H1 (cell line): ENCODE measurements at regions not wholly inside any gene's neighbourhood (a gene's known extent, or its start where the extent isn't known, plus 50 kb on each side); places are given as distances from the start of the nearest gene placed in this dataset.

Experiments used
- CTCF ChIA-PET: fragments of 300-600 bp; sonication (Branson Sonifier 250); formaldehyde crosslinking; loops from one replicate; lab custom pipeline; 2021; ENCODE audit not compliant: partially characterized antibody; lab: Charles Lee
- POLR2A ChIA-PET: fragments of 300-600 bp; sonication (Branson Sonifier 250); formaldehyde crosslinking; loops from one replicate; lab custom pipeline; 2021; ENCODE audit warnings: inconsistent platforms; ENCODE audit not compliant: partially characterized antibody; lab: Charles Lee
- DNase-seq, 2 experiments: peaks; one replicate each; pipeline versions ENCODE4 v3.0.0 to v3.0.0-alpha.2; 2010 to 2022; ENCODE audit warnings: low spot score in 2 of 2, low read depth in 1 of 2, mixed read lengths in 1 of 2
- FAIRE-seq: peaks from 2 replicates; lab custom pipeline; 2011; peaks lifted over from hg19 to GRCh38; lab: Jason Lieb, UNC
- H2AFZ ChIP-seq: 2 replicates; pipeline ENCODE4 v1.8.1; 2012; ENCODE audit warnings: low read length, inconsistent platforms
- H2AK5ac ChIP-seq: 2 replicates; pipeline ENCODE4 v1.6.1; 2013; ENCODE audit warnings: low read depth, low read length
- H2BK120ac ChIP-seq: replicated peaks from 2 replicates; pipeline ENCODE3; 2013; ENCODE audit warnings: low read depth, low read length, inconsistent platforms
- H2BK12ac ChIP-seq: 2 replicates; pipeline ENCODE4 v1.6.1; 2013; ENCODE audit warnings: low read depth, low read length
- H2BK15ac ChIP-seq: 2 replicates; pipeline ENCODE4 v1.6.1; 2013; ENCODE audit warnings: low read length
- H2BK20ac ChIP-seq: 2 replicates; pipeline ENCODE4 v1.6.1; 2013; ENCODE audit warnings: low read length
- H2BK5ac ChIP-seq: 2 replicates; pipeline ENCODE4 v1.6.1; 2013; ENCODE audit warnings: low read depth, low read length
- H3K14ac ChIP-seq: 2 replicates; pipeline ENCODE4 v1.6.1; 2013; ENCODE audit warnings: inconsistent platforms; ENCODE audit not compliant: insufficient read length
- H3K18ac ChIP-seq: 2 replicates; pipeline ENCODE4 v1.6.1; 2013; ENCODE audit warnings: low read length; ENCODE audit errors: extremely low read depth
- H3K23ac ChIP-seq: 2 replicates; pipeline ENCODE4 v1.6.1; 2013; ENCODE audit warnings: inconsistent platforms; ENCODE audit not compliant: insufficient read length
- H3K23me2 ChIP-seq: 2 replicates; pipeline ENCODE4 v1.6.1; 2013; ENCODE audit warnings: low read depth, low read length
- H3K27ac ChIP-seq: 2 replicates; pipeline ENCODE4 v1.6.1; 2011; ENCODE audit warnings: low read depth, low read length, inconsistent platforms
- H3K27me3 ChIP-seq, 4 experiments: replicated peaks in 1 of 4; 1 replicate in 1 of 4; 2 replicates in 3 of 4; pipeline versions ENCODE4 v1.6.1 to v1.8.1; 2011 to 2013; ENCODE audit warnings: low read length in 3 of 4, mild to moderate bottlenecking in 3 of 4, inconsistent platforms in 2 of 4, mixed read lengths in 2 of 4, moderate library complexity in 1 of 4; ENCODE audit not compliant: control insufficient read depth in 3 of 4, insufficient read depth in 3 of 4; ENCODE audit errors: extremely low read depth in 1 of 4
- H3K36me3 ChIP-seq, 4 experiments: 2 replicates each; pipeline versions ENCODE4 v1.6.1 to v1.8.1; 2011 to 2013; ENCODE audit warnings: mild to moderate bottlenecking in 4 of 4, low read length in 3 of 4, moderate library complexity in 2 of 4, control low read depth in 1 of 4, inconsistent platforms in 1 of 4; ENCODE audit not compliant: insufficient read depth in 4 of 4, control insufficient read depth in 2 of 4
- H3K4ac ChIP-seq: replicated peaks from 2 replicates; pipeline ENCODE3; 2013; ENCODE audit warnings: low read length, low read depth, mixed read lengths, inconsistent platforms; ENCODE audit not compliant: insufficient read length
- H3K4me1 ChIP-seq, 4 experiments: replicated peaks in 1 of 4; 1 replicate in 1 of 4; 2 replicates in 3 of 4; pipeline versions ENCODE4 v1.6.1 to v1.8.1; 2011 to 2013; ENCODE audit warnings: low read length in 3 of 4, inconsistent platforms in 2 of 4, mixed read lengths in 1 of 4; ENCODE audit not compliant: insufficient read depth in 4 of 4, control insufficient read depth in 3 of 4
- H3K4me2 ChIP-seq, 2 experiments: 2 replicates each; pipeline versions ENCODE4 v1.6.1 to v1.8.1; 2011 to 2013; ENCODE audit warnings: low read depth in 2 of 2, low read length in 2 of 2, control low read depth in 1 of 2, inconsistent platforms in 1 of 2, mild to moderate bottlenecking in 1 of 2; ENCODE audit not compliant: insufficient read depth in 1 of 2
- H3K4me3 ChIP-seq, 4 experiments: fragments of 200-600, 300-600 bp in 1 of 4; sonication (generic), shearing (Covaris generic), sonication (Bioruptor Twin) in 1 of 4; 2 replicates each; pipeline versions ENCODE4 v1.5.1 to v1.8.1; 2011 to 2016; ENCODE audit warnings: low read length in 4 of 4, low read depth in 3 of 4, control low read depth in 2 of 4, inconsistent platforms in 2 of 4, mild to moderate bottlenecking in 2 of 4, mixed read lengths in 1 of 4, moderate library complexity in 1 of 4; ENCODE audit not compliant: insufficient read depth in 2 of 4; ENCODE audit errors: extremely low read depth in 1 of 4
- H3K56ac ChIP-seq: replicated peaks from 2 replicates; pipeline ENCODE3; 2013; ENCODE audit warnings: low read depth, mild to moderate bottlenecking, mixed read lengths, low read length, inconsistent platforms; ENCODE audit not compliant: insufficient read length
- H3K79me1 ChIP-seq: 2 replicates; pipeline ENCODE4 v1.6.1; 2013; ENCODE audit warnings: low read depth, low read length, control low read depth
- H3K79me2 ChIP-seq, 2 experiments: 2 replicates each; pipeline versions ENCODE4 v1.6.1 to v1.8.1; 2012 to 2013; ENCODE audit warnings: low read length in 2 of 2, mild to moderate bottlenecking in 2 of 2, inconsistent platforms in 1 of 2; ENCODE audit not compliant: insufficient read depth in 2 of 2, control insufficient read depth in 1 of 2
- H3K9ac ChIP-seq, 4 experiments: replicated peaks in 1 of 4; 1 replicate in 1 of 4; 2 replicates in 3 of 4; pipeline versions ENCODE4 v1.6.1 to v1.8.1; 2011 to 2013; ENCODE audit warnings: low read depth in 3 of 4, low read length in 3 of 4, control low read depth in 2 of 4, mild to moderate bottlenecking in 2 of 4, moderate library complexity in 2 of 4, inconsistent platforms in 1 of 4; ENCODE audit errors: extremely low read depth in 1 of 4
- H3K9me3 ChIP-seq, 2 experiments: 2 replicates each; pipeline versions ENCODE4 v1.6.1 to v1.8.1; 2012 to 2013; ENCODE audit warnings: mild to moderate bottlenecking in 2 of 2, moderate library complexity in 2 of 2, control low read depth in 1 of 2, inconsistent platforms in 1 of 2, low read depth in 1 of 2, low read length in 1 of 2, mixed read lengths in 1 of 2; ENCODE audit not compliant: insufficient read depth in 2 of 2
- H4K20me1 ChIP-seq, 2 experiments: replicated peaks in 1 of 2; 2 replicates each; pipeline versions ENCODE3 to v1.8.1; 2011 to 2013; ENCODE audit warnings: inconsistent platforms in 2 of 2, low read length in 2 of 2, mild to moderate bottlenecking in 1 of 2; ENCODE audit not compliant: insufficient read depth in 2 of 2, control insufficient read depth in 1 of 2
- H4K5ac ChIP-seq: 2 replicates; pipeline ENCODE4 v1.6.1; 2013; ENCODE audit warnings: low read length, low read depth, mixed read lengths, inconsistent platforms; ENCODE audit not compliant: insufficient read length
- H4K8ac ChIP-seq: 2 replicates; pipeline ENCODE4 v1.8.0; 2013; ENCODE audit warnings: mild to moderate bottlenecking, moderate library complexity, low read length, inconsistent platforms; ENCODE audit not compliant: insufficient read depth; ENCODE audit errors: extremely low read depth
- H4K91ac ChIP-seq: replicated peaks from 2 replicates; pipeline ENCODE3; 2013; ENCODE audit warnings: low read length, mixed read lengths, inconsistent platforms; ENCODE audit not compliant: insufficient read length
- BACH1 ChIP-seq: IDR thresholded peaks from 2 replicates; pipeline ENCODE4 v1.6.1; 2012; ENCODE audit warnings: low read length, improper control_type of control experiment
- EGR1 ChIP-seq: IDR thresholded peaks from 2 replicates; pipeline ENCODE4 v1.6.1; 2011; ENCODE audit warnings: low read depth, low read length, borderline replicate concordance
- EZH2 ChIP-seq: fragments of 200-600 bp; sonication (generic); IDR thresholded peaks from 2 replicates; pipeline ENCODE4 v1.7.1; 2012; ENCODE audit warnings: low read depth, mild to moderate bottlenecking, moderate library complexity, low read length, inconsistent platforms; ENCODE audit not compliant: severe bottlenecking
- GTF2F1 ChIP-seq: IDR thresholded peaks from 2 replicates; pipeline ENCODE4 v1.6.1; 2012; ENCODE audit warnings: low read depth, low read length, improper control_type of control experiment, borderline replicate concordance
- RXRA ChIP-seq: IDR thresholded peaks from 2 replicates; pipeline ENCODE4 v1.6.1; 2011; ENCODE audit warnings: low read depth, mild to moderate bottlenecking, low read length, moderate library complexity; ENCODE audit not compliant: insufficient read depth
- TEAD4 ChIP-seq: IDR thresholded peaks from 2 replicates; pipeline ENCODE4 v1.6.1; 2012; ENCODE audit warnings: low read depth, low read length, inconsistent platforms, mixed read lengths
- WGBS, 2 experiments: shearing (Covaris generic) in 1 of 2; methylation state at CpG; one replicate each; pipeline versions ENCODE4 v1.1.6 to v1.1.7; 2013 to 2015; ENCODE audit warnings: low lambda C conversion rate in 2 of 2, mixed read lengths in 2 of 2, inconsistent platforms in 1 of 2, low coverage in 1 of 2, missing lambda C conversion rate in 1 of 2; ENCODE audit not compliant: insufficient replicate concordance in 2 of 2, insufficient coverage in 1 of 2, insufficient read length in 1 of 2; ENCODE audit errors: extremely low coverage in 1 of 2, missing lambda C conversion rate in 1 of 2; 5-methylcytosine and 5-hydroxymethylcytosine counted together

GRCh38 chr9:17846948-17847655, 268.2 kb downstream of the SH3GL2 start:
- FAIRE-seq (no peak), DNase-seq (no peak)
- POLR2A ChIA-PET, result no interaction called here
- H3K56ac ChIP-seq, result no peak overlapping the region
- 83 to 100% methylated on average over 1 to 4 of the region's 4 CpGs for WGBS, 2 experiments
- H3K36me3 ChIP-seq, result no peaks in the 10 kb centered on the region
- H4K5ac ChIP-seq, result no peak overlapping the region
- no peak overlapping the region for H2BK5ac ChIP-seq
- no peak overlapping the region for H3K4ac ChIP-seq
- no peak overlapping the region for H3K4me2 ChIP-seq
- no peak overlapping the region for H4K8ac ChIP-seq
- no peak overlapping the region for H2BK12ac ChIP-seq
- peaks cover 0 to 3% (median 0%) of the 10 kb centered on the region in 4 experiments; a peak in 1 of 7 replicates for H3K4me1 ChIP-seq
- CTCF ChIA-PET, result interaction anchor here (0.7 to 1.9 kb wide), 3 partner anchors 9 to 102 kb away, joined by 3 to 4 read pairs (median 4); no protein-coding TSS in a partner anchor
- H3K27ac ChIP-seq, result no peak overlapping the region
- H3K23me2 ChIP-seq, result no peaks in the 10 kb centered on the region; the same call in 1 of the 2 replicates
- no peaks in the 10 kb centered on the region for H3K79me1 ChIP-seq
- H3K9ac ChIP-seq, result no peak overlapping the region
- no peaks in the 10 kb centered on the region for H3K79me2 ChIP-seq
- no peak overlapping the region for H2AFZ ChIP-seq
- H3K9me3 ChIP-seq, result peaks cover 13 to 20% of the 10 kb centered on the region in 2 experiments; a peak in 2 of 4 replicates
- H4K91ac ChIP-seq, result no peak overlapping the region
- no peak overlapping the region for H3K4me3 ChIP-seq
- H4K20me1 ChIP-seq, result no peaks in the 10 kb centered on the region
- no peak overlapping the region for H2BK120ac ChIP-seq
- no peak overlapping the region for H3K18ac ChIP-seq
- H2AK5ac ChIP-seq, result no peak overlapping the region
- H2BK20ac ChIP-seq, result no peak overlapping the region
- H3K27me3 ChIP-seq, result no peaks in the 10 kb centered on the region
- H3K14ac ChIP-seq, result no peak overlapping the region
- no peak overlapping the region for H3K23ac ChIP-seq
- H2BK15ac ChIP-seq, result no peak overlapping the region
- TF ChIP-seq TEAD4 (no peak), GTF2F1 (no peak), EGR1 (no peak), RXRA (no peak), BACH1 (no peak), EZH2 (no peak)
